ENCODE measurements at regions not wholly inside any gene's neighbourhood (a gene's known extent, or its start where the extent isn't known, plus 50 kb on each side); places are given as distances from the start of the nearest gene placed in this dataset.

DNA sequence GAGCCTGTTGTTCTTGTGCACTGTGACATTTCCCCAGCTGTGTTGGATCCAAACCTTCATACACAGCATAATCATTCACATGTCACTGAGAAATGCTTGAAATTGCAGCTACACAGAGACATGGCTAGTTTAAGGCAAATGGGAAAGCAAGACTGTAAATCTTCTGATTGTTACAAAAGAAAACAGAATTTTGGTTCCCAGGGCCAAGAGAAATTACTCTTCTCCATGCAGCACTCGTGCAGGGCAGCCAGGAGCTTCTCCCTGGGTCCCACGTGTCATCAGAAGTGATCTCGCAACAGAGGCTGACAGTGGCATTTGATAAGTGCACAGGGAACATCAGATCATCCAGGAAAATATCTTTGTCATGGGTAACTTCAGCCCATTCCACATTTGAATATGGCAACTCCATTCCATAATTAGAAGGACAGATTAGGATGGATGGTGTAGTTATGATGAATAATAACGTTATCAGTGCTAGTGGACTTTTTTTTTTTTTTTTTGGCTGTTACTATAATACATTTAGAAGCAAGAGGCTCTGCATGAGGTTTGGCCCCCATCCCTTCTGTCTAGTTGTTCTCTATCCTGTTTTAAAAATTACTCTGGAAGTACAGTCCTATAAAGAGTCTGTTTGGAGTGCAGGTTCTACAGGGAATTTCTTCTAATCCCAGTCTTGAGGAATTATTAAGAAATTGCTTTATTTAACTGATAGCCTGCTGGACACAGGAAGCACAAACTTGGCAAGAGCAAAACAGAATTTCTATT lies 571.0 kb upstream of the NOX3 start:
- no peaks in the 10 kb centered on the region for H4K20me1 ChIP-seq (ENCODE audit: insufficient read depth, low read length)
- no peaks in the 10 kb centered on the region for H3K9me3 ChIP-seq (ENCODE audit: insufficient read depth, low read length)
- TF ChIP-seq, protein P1, sequence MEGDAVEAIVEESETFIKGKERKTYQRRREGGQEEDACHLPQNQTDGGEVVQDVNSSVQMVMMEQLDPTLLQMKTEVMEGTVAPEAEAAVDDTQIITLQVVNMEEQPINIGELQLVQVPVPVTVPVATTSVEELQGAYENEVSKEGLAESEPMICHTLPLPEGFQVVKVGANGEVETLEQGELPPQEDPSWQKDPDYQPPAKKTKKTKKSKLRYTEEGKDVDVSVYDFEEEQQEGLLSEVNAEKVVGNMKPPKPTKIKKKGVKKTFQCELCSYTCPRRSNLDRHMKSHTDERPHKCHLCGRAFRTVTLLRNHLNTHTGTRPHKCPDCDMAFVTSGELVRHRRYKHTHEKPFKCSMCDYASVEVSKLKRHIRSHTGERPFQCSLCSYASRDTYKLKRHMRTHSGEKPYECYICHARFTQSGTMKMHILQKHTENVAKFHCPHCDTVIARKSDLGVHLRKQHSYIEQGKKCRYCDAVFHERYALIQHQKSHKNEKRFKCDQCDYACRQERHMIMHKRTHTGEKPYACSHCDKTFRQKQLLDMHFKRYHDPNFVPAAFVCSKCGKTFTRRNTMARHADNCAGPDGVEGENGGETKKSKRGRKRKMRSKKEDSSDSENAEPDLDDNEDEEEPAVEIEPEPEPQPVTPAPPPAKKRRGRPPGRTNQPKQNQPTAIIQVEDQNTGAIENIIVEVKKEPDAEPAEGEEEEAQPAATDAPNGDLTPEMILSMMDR (IDR thresholded peaks at IDR 0.05; ENCODE audit: low read depth, low read length): no peak
- TF ChIP-seq EZH2phosphoT487 (IDR thresholded peaks at IDR 0.05; ENCODE audit: low read depth): no peak
- no peak overlapping the region for H2AFZ ChIP-seq (ENCODE audit: low read depth, low read length)
- H3K36me3 ChIP-seq (replicated peaks; ENCODE audit: low read depth, low read length): no peaks in the 10 kb centered on the region
- no peaks in the 10 kb centered on the region for H3K4me1 ChIP-seq (ENCODE audit: low read length)
- H3K27me3 ChIP-seq (ENCODE audit: low read depth, low read length): no peaks in the 10 kb centered on the region
- no peaks in the 10 kb centered on the region for H3K79me2 ChIP-seq (ENCODE audit: low read length)
- no peak overlapping the region for H3K4me3 ChIP-seq (ENCODE audit: low read length)
- no peak overlapping the region for H3K9ac ChIP-seq (ENCODE audit: low read length)
- no peak overlapping the region for H3K27ac ChIP-seq (ENCODE audit: low read length)
- no peak overlapping the region for H3K4me2 ChIP-seq (ENCODE audit: low read length)

DNA sequence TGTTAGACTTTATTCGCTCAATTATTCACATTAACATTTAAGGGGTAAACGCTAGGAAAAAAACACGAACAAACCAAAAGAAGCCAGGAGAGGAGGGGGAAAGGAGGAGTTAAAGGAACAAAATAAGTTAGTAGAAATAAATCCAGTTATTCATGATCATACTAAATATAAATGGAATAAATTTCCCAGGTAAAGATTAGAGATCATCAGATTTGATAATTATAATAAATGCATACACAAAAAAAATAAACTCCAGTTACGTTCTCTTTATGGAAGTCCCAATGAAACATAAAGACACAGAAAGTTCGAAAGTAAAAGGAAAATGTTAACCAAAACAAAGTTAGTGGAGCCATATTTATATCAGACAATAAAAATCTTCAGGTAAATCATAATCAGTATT lies 568.7 kb upstream of the NOX3 start:
- Histone ChIP-seq H2AFZ (ENCODE audit: low read depth, low read length) (no peak overlapping the region), H3K4me3 (ENCODE audit: low read length) (no peak overlapping the region), H3K9ac (ENCODE audit: low read length) (no peak overlapping the region), H3K4me2 (ENCODE audit: low read length) (no peak overlapping the region), H4K20me1 (ENCODE audit: insufficient read depth, low read length) (no peaks in the 10 kb centered on the region), H3K79me2 (ENCODE audit: low read length) (no peaks in the 10 kb centered on the region), H3K27me3 (ENCODE audit: low read depth, low read length) (no peaks in the 10 kb centered on the region), H3K27ac (ENCODE audit: low read length) (no peak overlapping the region), H3K9me3 (ENCODE audit: insufficient read depth, low read length) (no peaks in the 10 kb centered on the region), H3K4me1 (ENCODE audit: low read length) (no peaks in the 10 kb centered on the region), H3K36me3 (replicated peaks; ENCODE audit: low read depth, low read length) (no peaks in the 10 kb centered on the region)
- TF ChIP-seq EZH2phosphoT487 (IDR thresholded peaks at IDR 0.05; ENCODE audit: low read depth): no peak
- TF ChIP-seq, protein P1 (IDR thresholded peaks at IDR 0.05; ENCODE audit: low read depth, low read length): no peak

DNA sequence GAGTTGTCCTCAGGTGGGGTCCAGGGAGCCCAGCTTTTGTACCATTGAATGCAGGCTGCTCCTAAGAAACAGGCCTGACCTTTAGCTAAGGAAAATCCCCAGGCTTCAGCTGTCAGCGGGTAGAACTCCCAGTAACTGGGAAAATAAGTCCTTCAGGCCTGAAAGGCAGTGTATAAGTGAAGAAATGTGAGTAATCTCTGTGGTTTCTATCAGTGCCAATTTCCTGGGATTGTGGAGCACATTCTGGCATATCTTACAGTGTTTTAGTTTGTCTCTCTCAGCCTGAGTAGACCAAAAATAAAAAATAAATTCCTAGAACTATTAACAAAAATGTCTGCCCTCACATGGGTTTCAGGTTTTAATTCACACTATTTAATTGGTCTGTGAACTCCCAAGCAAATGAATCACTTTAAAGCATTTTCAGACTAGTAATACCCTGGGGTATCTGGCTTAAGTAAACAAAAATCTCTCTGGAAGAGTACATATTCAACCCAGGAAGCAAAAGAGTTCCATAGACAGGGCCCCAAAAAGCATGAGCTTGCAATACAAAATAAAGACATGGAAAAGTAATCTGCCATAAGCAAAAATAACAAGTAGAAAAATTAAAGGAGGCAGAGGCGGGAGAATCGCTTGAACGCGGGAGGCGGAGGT lies 566.2 kb upstream of the NOX3 start:
- no peak overlapping the region for H3K4me2 ChIP-seq (ENCODE audit: low read length)
- H4K20me1 ChIP-seq (ENCODE audit: insufficient read depth, low read length): no peaks in the 10 kb centered on the region
- no peaks in the 10 kb centered on the region for H3K27me3 ChIP-seq (ENCODE audit: low read depth, low read length)
- H3K9me3 ChIP-seq (ENCODE audit: insufficient read depth, low read length): no peaks in the 10 kb centered on the region
- no peaks in the 10 kb centered on the region for H3K4me1 ChIP-seq (ENCODE audit: low read length)
- H3K9ac ChIP-seq (ENCODE audit: low read length): no peak overlapping the region
- H3K4me3 ChIP-seq (ENCODE audit: low read length): no peak overlapping the region
- no peaks in the 10 kb centered on the region for H3K36me3 ChIP-seq (replicated peaks; ENCODE audit: low read depth, low read length)
- no peak overlapping the region for H3K27ac ChIP-seq (ENCODE audit: low read length)
- H2AFZ ChIP-seq (ENCODE audit: low read depth, low read length): no peak overlapping the region
- TF ChIP-seq, protein P1 (IDR thresholded peaks at IDR 0.05; ENCODE audit: low read depth, low read length): no peak
- TF ChIP-seq EZH2phosphoT487 (IDR thresholded peaks at IDR 0.05; ENCODE audit: low read depth): no peak
- H3K79me2 ChIP-seq (ENCODE audit: low read length): no peaks in the 10 kb centered on the region

DNA sequence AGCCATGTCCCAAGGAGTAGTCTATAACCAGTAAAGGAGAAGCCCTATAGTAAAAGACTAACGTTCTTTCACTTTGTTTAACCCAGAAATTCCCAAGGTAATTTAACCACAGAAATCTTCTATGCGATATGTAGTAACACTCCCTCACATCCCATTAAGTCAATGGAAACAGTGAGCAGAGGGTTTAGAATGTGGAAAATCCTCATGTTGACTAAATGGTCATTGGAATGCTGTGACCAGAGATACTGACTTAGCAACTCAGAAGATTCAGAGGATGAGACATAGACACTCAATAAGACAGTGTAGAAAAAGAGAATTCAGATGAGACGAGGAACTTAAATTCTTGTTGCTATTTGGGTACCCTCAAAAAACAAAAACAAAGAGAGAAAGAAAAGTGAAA lies 562.2 kb upstream of the NOX3 start:
- no peaks in the 10 kb centered on the region for H3K4me1 ChIP-seq (ENCODE audit: low read length)

More for the DNA sequence above, 562.2 kb upstream of the NOX3 start:
- Histone ChIP-seq H3K79me2 (ENCODE audit: low read length) (no peaks in the 10 kb centered on the region), H2AFZ (ENCODE audit: low read depth, low read length) (no peak overlapping the region), H3K27ac (ENCODE audit: low read length) (no peak overlapping the region), H3K36me3 (replicated peaks; ENCODE audit: low read depth, low read length) (no peaks in the 10 kb centered on the region), H3K4me3 (ENCODE audit: low read length) (no peak overlapping the region), H4K20me1 (ENCODE audit: insufficient read depth, low read length) (no peaks in the 10 kb centered on the region), H3K9ac (ENCODE audit: low read length) (no peak overlapping the region), H3K27me3 (ENCODE audit: low read depth, low read length) (no peaks in the 10 kb centered on the region), H3K4me2 (ENCODE audit: low read length) (no peak overlapping the region), H3K9me3 (ENCODE audit: insufficient read depth, low read length) (no peaks in the 10 kb centered on the region)
- TF ChIP-seq EZH2phosphoT487 (IDR thresholded peaks at IDR 0.05; ENCODE audit: low read depth): no peak
- TF ChIP-seq, protein P1 (IDR thresholded peaks at IDR 0.05; ENCODE audit: low read depth, low read length): no peak
